ENCODE measurements at regions not wholly inside any gene's neighbourhood (a gene's known extent, or its start where the extent isn't known, plus 50 kb on each side); places are given as distances from the start of the nearest gene placed in this dataset.

DNA sequence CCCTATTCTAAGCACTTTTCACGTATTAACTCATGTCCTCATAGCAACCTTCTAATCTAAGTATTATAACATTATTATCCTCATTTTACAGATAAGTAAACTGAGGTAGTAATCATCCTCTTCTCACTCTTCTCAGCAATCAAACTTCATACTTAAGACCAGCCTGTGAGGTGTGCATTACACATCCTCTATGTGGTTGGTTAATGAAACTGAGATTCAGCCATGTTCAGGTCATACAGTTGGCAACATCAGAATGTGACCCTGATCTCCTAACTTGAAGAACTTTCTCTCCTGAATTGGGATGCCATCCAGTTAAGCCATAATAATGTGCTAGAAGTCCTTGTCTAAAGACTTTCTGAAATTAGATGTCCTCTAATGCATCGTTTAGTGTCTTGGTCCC, 275.1 kb upstream of the ANKRD55 start:
- no peak for DNase-seq

DNA sequence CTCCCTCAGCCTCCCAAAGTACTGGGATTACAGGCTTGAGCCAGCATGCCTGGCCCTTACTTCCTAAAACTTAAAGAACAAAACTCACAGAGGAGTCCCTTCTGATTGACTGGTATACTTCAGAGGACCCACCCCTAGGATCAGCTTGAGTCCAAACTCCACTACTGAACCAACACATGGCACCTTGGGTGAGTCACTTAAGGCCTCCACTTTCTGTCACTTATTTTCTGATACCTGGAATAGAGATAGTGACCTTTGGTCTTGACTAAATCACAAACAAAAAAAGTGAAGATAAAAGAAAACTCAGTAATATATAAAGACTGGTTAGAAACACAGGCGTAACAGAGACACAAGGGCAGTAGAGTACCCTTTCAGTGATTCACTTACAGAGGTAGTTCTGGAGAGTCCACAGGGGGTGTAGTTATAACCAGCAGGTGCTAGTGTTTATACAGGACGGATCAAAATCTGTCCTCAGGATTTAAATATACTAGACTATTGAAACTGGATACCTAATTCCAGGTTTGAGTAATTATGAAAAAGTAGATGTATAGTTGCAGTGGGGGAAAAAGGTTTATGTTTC, 274.3 kb upstream of the ANKRD55 start:
- DNase-seq, result no peak

DNA sequence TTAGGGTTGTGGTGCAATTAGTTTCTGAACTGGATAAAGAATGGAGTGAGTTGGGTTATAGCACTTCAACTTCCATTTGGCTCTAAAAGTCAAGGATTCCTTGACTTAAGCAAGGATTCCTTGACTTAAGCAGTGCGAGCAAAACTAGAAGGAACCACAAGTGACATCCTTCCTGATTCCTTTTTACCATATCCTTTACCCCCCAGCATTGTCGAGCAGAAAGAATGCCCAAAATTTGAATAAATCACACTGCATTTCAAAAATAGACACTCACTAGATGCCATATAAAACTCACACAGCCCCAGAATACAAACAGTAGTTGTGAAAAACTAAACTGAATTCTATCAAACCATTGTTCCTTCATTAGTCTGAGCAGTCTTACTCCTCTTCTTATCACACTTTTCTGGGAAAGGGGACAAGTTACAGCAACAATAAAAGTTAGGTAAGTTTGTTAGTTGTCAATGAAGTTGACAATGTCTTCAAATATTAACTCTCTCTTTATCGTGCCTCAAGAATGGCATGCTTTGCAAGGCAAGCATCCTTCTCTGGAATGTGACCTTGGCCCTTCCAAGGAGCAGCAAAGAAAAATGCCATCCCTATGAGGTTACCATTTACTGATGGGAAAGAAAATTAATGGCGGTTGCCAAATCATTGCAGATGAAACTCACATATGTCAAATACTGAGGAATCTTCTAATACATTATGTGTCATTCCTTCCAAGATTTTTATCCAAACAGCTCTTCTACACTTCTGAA, 273.3 kb upstream of the ANKRD55 start:
- DNase-seq, result no peak

DNA sequence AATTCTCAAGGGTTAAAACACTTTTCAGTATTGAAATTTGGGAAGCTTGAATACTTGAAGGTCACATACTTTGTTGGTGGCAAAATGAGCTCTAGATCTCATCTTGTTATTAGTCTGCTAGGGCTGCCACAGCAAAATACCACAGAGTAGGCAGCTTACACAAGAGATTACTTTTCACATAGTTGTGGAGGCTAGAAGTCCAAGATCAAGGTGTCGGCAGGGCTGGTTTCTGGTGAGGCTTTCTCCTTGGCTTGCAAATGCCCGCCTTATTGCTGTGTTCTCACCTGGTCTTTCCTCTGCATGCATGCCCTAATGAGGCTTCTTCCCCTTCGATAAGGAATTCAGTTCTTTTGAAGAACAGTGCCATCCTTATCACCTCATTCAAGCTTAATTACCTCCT, 270.8 kb upstream of the ANKRD55 start:
- no peak for DNase-seq

DNA sequence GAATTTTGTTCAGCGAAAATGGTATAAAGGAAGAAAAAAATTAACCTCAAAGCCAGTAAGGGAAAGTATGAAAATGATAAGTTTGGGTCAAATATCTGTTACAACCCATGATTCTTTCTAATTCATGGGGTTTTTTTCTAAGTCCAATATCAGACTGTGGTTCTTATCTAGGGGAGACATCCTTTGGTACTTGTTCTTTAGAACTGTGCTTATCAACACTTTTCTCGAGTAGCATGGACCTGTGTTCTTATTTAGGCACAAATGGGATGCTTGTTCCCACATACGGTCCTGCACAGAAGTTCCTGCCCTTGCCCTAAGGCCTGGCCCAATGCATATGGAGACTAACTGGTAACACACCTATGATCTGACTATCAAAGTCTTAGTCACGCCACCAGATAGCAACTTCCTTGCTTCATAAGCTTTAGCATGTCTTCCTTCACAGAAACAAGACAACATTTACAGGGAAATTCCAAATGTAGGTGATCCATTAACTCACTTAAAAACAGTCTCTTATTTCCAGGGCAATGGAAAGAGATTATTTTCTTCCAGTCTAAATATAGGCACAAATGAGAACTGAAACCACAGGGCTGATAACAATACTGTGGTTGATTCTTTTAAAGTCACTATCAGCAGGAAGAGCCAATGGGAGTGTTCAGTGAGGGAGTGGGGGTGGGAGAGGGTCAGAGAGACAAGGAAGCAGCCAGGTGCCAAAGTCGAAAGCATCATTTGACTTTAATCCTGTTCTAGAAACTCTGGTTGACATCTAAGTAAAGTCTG, 268.8 kb upstream of the ANKRD55 start:
- DNase-seq, result no peak

DNA sequence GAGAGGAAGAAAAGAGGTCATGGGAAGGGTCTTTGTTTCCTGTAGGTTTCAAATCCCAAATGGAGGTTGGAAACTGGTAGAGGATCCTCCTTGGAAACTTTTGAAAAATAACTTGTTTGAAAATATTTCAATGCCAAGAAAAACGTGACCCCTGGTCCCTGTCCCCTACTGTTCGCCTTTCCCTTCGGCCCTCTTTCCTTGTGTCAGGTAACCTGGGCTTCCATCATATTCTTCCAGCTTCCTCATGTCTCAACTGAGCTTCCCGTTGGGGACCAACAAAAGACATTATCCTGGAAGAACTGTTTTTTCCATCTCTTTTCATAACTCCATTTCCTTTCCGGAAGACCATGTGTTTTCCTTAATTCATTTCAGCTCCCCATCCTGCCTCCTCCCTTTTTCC, 266.8 kb upstream of the ANKRD55 start:
- DNase-seq, result no peak

DNA sequence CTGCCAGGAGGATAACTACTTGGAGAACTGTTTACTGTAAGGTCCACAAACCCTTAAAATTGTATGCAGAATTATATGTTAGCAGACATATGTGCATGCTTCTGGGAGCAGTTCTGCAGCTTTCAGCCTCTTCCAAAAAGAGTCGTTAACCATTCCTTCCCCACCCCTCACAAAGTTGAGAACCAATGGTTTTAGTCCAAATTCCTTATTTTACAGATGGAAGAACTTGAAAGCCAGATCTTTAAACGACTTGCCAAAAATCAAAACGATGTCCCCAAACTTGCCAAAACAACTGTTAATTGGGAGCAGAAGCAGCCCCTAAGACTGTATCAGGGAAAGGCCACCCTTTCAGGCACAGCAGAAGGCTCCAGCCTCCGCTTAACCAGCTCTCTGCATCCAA, 266.4 kb upstream of the ANKRD55 start:
- DNase-seq, result no peak

DNA sequence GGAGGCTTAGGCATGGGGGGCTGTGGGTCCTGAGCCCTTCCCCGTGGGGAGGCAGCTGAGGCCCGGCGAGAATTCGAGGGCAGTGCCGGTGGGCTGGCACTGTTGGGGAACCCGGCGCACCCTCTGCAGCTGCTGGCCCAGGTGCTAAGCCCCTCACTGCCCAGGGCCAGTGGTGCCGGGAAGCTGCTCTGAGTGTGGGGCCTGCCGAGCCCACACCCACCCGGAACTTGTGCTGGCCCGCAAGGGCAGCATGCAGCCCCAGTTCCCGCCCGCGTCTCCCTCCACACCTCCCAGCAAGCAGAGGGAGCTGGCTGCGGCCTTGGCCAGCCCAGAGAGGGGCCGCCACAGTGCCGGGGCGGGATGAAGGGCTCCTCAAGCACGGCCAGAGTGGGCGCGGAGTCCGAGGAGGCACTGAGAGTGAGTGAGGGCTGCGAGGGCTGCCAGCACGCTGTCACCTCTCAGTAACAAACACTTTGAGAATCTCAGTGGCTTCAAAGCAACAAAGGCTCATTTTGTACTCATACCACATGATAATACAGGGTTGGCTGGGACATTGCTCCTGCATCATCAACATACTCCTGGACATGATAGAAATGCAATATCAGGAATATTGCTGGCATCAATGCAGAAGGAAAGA, 265.7 kb upstream of the ANKRD55 start:
- DNase-seq, result no peak

DNA sequence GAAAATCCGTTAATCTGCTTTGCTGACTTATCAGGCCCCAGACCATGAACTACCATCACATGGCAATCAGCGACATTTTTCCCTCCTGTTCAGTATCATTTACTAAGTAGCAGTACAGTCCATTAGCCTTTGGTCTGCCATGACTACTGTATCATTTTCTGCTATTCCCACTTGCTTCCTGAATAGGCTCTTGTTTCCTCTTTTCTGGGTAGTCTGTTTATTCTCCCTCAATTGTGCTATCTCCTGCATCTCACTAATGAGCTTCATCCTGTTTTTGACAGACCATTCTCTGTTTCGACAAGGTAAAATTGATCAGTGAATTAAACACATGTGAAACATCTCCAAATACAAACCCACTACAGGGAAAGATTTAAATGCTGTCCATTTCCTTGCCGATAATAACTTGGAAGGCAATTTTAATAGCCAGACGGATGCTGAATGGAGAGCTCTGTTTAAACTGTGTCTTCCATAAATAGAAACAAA, 263.5 kb upstream of the ANKRD55 start:
- no peak for DNase-seq

DNA sequence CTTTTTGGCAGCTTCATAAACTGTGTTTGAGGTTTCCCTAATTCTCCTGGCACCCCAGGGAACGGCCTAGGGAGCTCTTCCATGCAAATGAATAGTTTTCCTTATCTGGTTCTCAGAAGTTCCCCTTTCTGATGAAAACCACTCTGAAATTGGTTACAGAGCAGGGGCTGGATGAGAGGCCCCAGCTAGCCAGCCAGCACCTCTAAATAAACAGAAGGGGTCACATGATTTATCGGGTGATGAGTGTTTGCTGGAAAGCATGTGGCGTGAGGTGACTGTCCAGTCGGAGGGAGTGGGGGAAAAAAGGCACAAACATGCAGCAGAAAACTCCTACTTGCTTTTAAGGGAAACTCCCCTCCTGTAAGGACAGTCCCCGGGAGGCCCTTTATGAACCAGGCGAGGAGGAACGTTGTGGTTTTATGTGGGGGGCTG, 261.2 kb upstream of the ANKRD55 start:
- DNase-seq, result no peak

DNA sequence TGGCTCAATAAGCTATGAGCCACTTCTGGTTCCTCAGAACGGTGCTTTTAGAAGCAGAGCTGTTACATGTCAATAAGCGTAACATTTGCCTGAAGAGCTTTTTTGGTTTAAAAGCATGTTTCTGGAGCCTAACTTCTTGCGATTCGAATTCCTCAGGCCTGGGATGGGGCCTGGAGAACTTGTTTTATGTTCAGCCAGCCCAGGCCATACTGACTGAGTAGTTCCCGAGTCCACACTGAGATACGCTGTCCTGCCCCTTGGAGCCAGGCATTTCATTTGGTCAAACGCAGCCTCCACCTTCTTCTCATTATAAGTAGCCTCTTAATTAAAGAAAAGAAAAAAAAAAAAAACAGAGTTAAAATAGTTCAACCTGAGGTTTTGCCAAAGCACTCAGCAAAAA, 260.6 kb upstream of the ANKRD55 start:
- DNase-seq, result no peak

DNA sequence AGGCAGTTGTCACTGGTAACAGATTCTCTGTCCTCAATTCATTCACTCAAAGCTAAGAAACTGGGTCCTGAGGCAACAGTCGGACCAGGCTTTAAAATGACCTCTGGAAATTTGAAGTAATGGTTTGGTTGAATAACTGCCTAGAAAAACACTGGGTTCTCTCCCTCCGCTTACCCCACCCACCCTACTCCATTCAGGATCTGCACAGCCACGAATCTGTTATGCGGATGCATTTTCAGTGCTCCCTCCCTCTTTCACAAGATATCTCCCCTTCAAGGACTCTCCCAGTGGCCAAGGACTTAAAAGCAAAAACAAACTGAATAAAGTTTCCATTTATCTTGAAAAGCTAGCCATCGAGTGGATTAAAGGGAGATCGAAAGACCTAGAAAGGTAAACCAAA, 260.2 kb upstream of the ANKRD55 start:
- DNase-seq, result no peak

DNA sequence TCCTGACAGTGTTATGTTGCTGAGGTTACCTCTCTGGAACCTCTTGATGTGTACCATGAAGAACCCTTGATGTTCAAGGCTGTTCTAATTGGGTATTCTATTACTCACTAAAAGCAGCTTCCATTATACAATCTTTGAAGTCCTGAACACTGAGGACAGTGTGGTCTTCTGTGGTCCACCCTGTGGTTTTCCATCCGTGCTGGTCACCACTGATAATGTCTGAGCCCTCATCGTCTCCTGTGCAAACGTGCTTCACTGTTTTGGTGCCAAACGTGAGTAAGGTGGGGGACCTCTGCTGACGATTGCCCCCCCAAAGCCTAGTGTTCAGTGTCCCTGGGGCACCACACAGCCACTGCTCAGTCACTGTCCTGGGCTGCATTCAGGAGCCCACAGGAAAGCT, 259.7 kb upstream of the ANKRD55 start:
- DNase-seq, result no peak

DNA sequence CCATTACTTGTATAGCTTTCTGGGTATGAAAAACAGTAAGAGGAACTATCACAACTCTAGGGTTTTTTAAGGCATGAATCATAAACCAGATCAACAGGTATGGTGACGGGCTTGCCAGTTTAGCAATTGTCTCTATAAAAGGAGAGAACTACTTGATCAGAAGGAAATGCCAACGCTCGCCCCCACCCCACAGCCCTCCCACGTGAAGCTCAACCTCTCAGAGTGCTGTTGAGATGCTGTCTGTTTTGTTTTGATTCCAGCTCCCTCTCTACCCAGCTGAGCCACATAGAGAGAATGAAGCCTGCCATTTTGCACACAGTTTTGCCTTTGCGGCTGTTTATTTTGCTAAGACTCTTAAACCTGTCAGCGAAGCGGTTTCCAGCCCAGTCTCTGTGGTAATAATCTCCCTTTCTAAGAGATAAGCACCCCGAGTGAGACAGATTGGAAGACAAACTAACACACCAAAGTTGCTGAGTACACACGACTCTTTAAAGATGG, 257.9 kb upstream of the ANKRD55 start:
- DNase-seq, result no peak

DNA sequence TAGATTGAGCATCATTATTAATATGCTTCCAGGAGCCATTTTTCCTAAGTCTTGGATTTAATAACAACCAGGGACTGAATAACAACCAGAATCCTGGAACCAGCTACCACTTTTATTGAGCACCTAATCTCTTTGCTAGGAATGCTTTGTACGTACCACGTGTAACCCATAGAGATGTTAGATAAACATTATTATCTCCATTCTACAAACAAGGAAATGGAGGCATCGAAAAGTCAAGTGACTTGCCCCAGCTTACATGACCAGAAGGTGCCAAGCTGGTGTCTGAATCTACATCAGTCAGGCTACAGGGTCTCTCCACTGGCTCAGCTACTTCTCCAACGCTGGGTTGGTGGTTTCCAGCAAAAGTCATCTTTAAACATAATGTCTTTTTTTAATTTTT, 256.1 kb upstream of the ANKRD55 start:
- no peak for DNase-seq

DNA sequence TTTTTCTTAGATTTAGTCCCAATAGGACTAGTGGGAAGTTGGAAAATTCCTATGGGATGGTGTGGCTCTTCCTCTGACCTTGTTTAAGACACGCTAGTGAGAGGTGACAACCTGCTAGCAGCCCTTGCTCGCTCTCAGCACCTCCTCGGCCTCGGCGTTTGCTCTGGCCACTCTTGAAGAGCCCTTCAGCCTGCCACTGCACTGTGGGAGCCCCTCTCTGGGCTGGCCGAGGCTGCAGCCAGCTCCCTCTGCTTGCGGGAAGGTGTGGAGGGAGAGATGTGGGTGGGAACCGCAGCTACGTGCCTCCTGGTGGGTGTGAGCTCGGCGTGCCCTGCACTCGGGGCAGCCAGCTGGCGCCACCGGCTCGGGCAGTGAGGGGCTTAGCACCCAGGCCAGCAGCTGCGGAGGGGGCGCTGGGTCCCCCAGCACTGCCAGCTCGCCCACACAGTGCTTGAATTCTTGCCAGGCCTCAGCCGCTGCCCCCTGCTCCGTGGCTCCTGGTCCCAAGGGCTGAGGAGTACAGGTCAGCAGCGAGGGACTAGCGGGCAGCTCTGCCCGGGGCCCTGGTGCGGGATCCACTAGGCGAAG, 254.5 kb upstream of the ANKRD55 start:
- DNase-seq, result no peak

DNA sequence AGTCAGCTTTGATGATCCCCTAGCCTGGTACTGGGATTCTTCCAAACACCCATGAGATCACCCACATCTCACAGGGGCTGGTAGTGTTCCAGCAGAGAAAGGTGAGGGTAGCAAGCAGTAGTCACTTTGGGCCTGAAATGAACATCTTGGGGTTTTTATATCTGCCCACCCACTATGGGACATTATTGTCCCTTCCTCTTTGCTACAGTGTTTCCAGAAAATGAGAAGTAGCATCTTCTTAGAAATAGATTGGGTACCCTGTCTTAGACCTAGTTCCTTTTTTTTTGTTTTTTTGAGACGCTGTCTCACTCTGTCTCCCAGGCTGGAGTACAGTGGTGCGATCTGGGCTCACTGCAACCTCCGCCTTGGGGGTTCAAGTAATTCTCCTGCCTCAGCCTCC, 249.2 kb upstream of the ANKRD55 start:
- no peak for DNase-seq

DNA sequence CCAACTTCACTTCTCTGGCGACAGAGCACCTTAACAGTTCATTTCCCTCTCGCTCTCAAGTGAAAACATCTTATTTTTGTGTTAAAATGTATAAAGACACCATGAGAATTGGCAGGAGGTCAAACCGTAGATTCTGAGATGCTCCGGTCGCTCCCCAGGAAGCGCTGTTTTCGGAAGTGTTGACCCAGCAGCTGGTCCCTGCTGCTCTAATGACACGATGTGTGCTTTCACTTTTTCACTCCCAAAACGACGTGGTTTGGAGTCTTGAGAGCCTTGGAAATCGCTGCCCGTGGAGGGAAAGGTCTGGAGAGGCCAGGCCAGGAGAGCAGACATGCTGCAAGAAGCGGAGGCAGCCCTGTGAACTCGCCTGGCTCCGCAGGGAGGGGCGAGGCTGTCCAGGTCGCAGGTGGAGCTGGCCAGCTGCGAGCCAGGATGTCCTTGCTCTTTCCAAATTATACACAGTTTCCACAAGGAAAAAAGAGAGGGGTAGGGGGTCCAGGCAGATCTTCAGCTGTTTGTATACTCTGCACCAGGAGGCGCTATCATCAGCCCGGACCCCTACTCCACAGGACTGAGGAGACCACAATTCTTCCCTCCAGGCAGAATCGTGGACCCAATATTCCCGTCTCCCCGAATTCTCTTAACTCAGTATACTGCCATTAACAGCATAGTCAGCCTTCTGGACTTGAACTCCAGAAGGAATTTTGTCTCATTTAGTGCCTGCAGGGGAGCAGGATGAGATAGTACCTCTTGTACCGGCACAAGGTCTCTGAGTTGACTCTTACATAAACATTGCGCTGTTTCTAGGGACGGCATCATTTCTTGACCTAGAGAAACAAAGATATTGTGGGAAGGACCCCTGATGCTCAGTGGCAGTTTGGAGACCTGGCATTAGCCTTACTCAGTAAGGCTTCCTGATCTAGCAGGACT, 248.6 kb upstream of the ANKRD55 start:
- DNase-seq, result no peak

DNA sequence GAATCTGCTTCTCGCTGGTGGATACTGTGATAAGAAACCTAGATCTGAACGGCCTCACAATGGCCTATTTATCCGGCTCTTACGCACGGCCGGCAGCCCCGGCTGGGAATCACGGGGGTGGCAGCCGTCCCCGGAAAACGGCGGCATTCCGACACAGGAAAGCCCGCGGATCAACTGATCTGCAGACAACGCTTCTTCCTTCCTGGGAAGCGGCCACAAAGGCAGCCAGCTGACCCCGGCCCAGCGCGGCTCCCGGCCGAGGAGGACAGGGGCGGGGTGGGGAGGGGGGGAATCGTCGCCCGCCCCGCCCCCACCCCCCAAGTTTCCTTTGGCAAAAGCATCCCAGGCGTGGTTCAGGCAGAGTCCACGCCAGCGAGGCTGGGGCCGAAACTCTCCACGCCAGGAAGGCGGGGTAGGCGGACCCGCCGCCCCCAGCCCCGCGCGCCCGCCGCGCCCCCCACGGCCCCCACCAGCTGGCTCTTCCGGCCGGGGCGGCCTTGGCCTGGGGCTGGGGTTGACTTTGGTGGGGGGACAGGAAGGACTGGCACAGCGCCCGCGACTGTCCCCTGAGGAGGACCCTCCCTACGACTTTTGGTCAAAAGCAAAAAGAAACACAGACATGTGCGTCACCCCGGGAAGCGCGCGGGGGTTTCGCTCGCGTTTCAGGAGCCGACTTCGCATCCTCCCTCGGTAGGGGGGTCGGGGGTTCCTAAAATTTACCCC, 247.7 kb upstream of the ANKRD55 start:
- DNase-seq, result no peak

DNA sequence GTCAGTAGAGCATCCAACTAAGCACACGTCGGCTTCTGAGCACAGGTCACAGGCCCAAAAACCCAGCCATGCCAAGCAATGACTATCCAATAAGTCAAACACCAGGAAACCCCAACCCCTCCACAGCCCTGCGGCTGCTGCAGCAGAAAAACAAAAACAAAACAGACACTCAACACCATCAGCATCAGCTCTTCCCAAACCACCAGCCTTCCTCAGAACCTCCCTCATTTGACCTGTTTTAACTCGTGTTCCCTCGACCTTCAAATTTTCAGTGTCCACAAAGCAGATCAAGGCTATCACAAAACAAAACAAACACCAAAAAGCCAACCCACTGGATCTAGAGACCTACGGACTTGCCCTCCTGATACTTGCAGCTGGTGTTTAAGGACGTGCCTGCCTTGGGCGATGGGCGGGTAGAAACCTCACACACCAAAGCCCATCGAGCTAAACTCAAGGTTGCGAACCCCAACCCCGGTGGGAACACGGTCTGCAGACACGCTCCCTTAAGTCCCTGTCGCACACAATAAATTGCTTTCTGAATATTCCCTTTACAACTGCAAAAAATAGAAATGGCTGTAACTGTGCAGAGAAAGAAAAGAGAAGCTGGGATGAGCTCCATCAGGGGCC, 247.1 kb upstream of the ANKRD55 start:
- no peak for DNase-seq

DNA sequence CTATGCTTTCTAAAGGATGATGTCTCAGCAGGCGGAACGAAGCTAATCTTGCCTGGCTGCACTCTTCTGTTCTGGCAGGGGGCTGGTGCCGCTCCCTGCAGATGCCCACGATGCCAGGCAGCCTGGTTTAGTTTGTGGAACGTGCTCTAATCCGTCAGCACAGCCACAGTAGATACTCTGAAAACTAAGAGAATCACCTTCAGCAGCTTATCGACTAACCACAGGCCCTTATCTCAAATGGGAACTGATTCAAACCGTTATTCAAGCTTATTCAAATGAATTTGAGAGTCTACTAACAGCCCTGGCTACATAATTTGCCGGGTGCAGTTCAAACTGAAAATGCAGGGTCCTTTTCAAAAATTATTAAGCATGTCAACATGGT, 246.6 kb upstream of the ANKRD55 start:
- no peak for DNase-seq
